HL-60 (cell line): ENCODE measurements at regions not wholly inside any gene's neighbourhood (a gene's known extent, or its start where the extent isn't known, plus 50 kb on each side); places are given as distances from the start of the nearest gene placed in this dataset.

Source experiments
- DNase-seq, 2 experiments: peaks; one replicate each; pipeline ENCODE4 v3.0.0-alpha.2; 2010 to 2020; ENCODE audit warnings: low read depth in 1 of 2, low spot score in 1 of 2
- H3K27ac ChIP-seq: fragments of 250-450 bp; sonication (Bioruptor Pico); replicated peaks from 2 replicates; pipeline ENCODE4 v1.5.1; 2020; ENCODE audit warnings: mild to moderate bottlenecking, moderate library complexity
- H3K27me3 ChIP-seq: fragments of 250-450 bp; sonication (Bioruptor Pico); 2 replicates; pipeline ENCODE4 v1.5.1; 2021; ENCODE audit warnings: mild to moderate bottlenecking, moderate library complexity; ENCODE audit not compliant: insufficient read depth, poor library complexity, severe bottlenecking
- H3K4me3 ChIP-seq: replicated peaks from 2 replicates; pipeline ENCODE4 v1.5.1; 2011; ENCODE audit warnings: mild to moderate bottlenecking, control low read depth, low read length; ENCODE audit not compliant: insufficient read depth
- CTCF ChIP-seq: IDR thresholded peaks from one replicate; pipeline ENCODE4 v1.5.1; 2011; ENCODE audit warnings: low read length, control low read depth, inconsistent platforms; ENCODE audit not compliant: insufficient read depth
- GABPA ChIP-seq: IDR thresholded peaks from 2 replicates; pipeline ENCODE4 v1.6.1; 2012; ENCODE audit warnings: low read depth
- POLR2AphosphoS5 ChIP-seq: IDR thresholded peaks from 2 replicates; pipeline ENCODE4 v1.6.1; 2012; ENCODE audit warnings: low read depth
- REST ChIP-seq: IDR thresholded peaks from 2 replicates; pipeline ENCODE4 v1.6.1; 2012; ENCODE audit warnings: low read depth; ENCODE audit not compliant: insufficient replicate concordance
- SPI1 ChIP-seq: IDR thresholded peaks from 2 replicates; pipeline ENCODE4 v1.6.1; 2012; ENCODE audit warnings: low read depth, mild to moderate bottlenecking, borderline replicate concordance

GRCh38 chr10:62466590-62466989 is 92.4 kb downstream of the ZNF365 start:
- H3K27me3 ChIP-seq, result no peaks in the 10 kb centered on the region
- H3K27ac ChIP-seq, result no peak overlapping the region
- no peak overlapping the region for H3K4me3 ChIP-seq
- DNase-seq, result no peak
- TF ChIP-seq SPI1 (no peak), GABPA (no peak)

GRCh38 chr10:62467527-62467926 is 93.4 kb downstream of the ZNF365 start:
- Histone ChIP-seq H3K27ac (no peak overlapping the region), H3K4me3 (no peak overlapping the region), H3K27me3 (no peaks in the 10 kb centered on the region)
- DNase-seq, result no peak
- TF ChIP-seq SPI1 (no peak), REST (no peak), CTCF (no peak)

GRCh38 chr10:62471711-62472110 is 97.5 kb downstream of the ZNF365 start:
- no peak for DNase-seq
- H3K4me3 ChIP-seq, result no peak overlapping the region
- no peak overlapping the region for H3K27ac ChIP-seq
- no peaks in the 10 kb centered on the region for H3K27me3 ChIP-seq
- TF ChIP-seq CTCF, result no peak
- no peak for TF ChIP-seq GABPA
- no peak for TF ChIP-seq SPI1
- no peak for TF ChIP-seq POLR2AphosphoS5
- no peak for TF ChIP-seq REST

- no peak overlapping the region for H3K4me3 ChIP-seq
- no peak for TF ChIP-seq POLR2AphosphoS5
- no peak for TF ChIP-seq GABPA
- TF ChIP-seq REST, result no peak
- TF ChIP-seq SPI1, result peak; percentile 20; the same call in 1 of the 2 replicates
- no peak for DNase-seq
These were observed 99.1 kb downstream of the ZNF365 start for GRCh38 chr10:62473241-62473640.

More at GRCh38 chr10:62473241-62473640, 99.1 kb downstream of the ZNF365 start:
- H3K27me3 ChIP-seq, result no peaks in the 10 kb centered on the region
- no peak overlapping the region for H3K27ac ChIP-seq
